ENCODE measurements at regions not wholly inside any gene's neighbourhood (a gene's known extent, or its start where the extent isn't known, plus 50 kb on each side); places are given as distances from the start of the nearest gene placed in this dataset.

DNA sequence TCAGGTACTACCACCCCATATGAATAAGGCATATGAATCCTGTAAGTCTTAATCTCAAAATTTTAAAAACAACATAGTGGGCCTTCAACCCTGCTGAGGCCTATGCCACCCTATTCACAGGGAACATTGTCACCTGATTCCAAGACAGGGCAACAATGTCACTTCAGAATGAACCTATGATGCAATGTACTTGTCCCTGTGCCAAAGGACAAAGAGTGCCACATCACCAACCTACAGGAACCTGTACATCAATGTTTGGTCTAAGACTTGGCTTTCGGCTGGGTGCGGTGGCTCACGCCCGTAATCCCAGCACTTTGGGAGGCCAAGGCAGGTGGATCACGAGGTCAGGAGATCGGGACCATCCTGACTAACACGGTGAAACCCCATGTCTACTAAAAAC lies 318.5 kb upstream of the JARID2 start:
- no peak for DNase-seq

DNA sequence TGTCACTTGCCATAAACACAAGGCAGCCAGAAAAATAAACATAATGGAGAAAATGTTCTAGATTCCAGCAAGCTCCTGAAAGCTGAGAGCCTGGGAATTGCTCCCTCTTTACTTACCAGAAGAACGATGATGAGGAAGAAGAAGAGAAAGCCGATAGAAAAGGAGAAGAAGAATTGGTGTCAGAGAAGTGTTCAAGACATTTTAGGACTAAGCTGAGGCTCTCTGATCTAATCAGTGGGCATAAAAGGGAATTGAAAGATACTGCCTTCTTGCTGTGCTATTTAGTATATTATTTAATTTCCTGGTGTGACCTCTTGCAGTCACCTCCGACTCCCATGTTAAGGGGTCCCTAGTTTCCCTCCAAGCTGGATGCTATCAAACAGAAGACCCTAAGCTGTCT lies 316.6 kb upstream of the JARID2 start:
- no peak for DNase-seq

DNA sequence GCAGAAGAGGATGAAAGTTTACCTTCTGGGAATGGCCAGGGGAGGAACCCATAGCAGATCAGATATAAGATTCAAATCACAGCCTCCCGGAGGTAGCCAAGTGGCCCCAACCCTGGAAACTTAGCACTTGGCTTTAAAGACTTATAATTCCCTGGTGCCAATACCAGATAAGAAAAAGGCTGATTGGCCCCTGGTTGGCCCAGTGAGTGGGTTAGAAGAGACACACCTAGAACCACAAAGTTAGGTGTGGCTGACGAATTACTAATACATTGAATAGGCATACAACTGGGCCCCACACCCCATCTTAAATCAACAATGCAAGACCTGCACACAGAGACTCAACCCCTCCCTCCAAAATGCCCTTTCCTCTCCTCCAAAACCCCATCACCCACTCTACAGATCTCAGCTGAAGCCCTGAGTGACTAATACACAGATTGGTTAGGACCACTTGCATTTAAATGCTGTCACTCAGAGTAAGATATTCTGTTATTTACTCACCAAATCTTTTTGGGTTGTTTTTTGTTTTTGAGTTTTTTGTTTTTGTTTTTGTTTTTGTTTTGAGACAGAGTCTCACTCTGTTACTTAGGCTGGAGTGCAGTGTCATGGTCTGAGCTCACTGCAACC lies 315.4 kb upstream of the JARID2 start:
- DNase-seq = no peak

DNA sequence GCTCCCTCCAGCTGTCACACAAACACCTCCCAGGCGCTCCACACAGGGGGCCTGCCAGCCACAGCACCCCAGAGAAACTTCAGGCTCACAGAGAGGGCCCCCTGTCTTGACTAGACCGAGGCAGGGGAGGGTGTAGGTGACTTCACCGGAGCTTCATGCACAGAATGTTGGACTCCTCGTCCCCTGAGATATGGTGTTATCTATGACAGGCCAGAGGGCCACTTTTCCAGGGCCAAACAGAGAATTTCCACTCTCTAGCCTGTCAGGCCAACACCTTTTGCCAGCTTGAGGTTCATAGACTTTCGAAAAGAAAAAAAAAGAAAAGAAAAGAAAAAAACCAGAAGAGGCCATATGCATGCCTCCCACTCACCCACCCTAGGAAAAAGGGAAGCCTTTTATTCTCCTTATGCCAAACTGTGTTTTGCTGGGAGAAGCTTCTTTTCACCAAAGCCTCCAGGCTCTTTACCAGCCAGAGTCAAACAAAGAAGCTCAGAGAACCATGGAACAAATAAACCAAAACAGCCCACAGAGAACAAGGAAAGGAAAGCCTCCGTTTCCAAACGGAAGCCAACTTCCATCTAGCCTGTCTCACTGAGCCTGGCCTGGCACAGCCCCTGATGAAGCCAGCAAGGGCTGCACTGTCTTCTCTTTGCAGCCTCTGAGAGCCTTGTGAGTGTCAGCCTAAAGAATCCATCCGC lies 313.2 kb upstream of the JARID2 start:
- DNase-seq = no peak

DNA sequence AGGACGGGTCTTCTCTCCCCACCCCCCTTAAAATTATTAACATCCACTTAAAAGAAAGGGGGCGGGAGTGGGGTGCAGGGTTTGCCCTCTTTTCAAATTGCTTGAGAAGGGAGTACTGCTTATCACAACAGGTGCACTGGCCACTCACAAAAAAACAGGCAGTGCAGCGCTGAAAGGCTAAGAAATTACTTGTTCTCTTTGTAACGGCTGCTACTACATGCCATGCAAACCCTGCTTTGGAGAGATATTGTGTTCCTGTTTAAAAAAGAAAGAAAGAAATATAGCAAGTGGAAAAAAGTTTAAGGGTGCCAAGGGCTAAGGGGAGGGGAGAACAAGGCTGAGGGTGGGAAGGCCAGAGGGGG lies 312.7 kb upstream of the JARID2 start:
- DNase-seq = no peak

DNA sequence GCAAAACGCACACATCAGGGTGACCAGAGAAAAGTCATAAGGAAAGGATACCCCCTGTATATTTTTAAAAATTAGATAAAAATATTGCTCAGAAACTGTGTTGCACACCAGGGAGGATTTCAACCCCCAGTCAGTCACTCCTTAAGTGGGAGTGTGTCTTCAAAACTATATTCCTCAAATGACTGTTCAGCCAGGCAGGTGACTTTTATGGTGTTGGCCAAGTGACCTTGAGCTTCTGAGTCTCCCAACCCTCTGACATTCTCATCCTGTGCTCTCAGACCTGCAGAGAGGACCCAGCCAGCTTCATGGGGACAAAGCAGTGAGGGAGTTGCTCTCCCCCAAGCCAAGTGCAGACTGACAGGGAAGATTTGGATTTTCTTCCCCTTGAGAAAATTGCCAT lies 311.9 kb upstream of the JARID2 start:
- no peak for DNase-seq

DNA sequence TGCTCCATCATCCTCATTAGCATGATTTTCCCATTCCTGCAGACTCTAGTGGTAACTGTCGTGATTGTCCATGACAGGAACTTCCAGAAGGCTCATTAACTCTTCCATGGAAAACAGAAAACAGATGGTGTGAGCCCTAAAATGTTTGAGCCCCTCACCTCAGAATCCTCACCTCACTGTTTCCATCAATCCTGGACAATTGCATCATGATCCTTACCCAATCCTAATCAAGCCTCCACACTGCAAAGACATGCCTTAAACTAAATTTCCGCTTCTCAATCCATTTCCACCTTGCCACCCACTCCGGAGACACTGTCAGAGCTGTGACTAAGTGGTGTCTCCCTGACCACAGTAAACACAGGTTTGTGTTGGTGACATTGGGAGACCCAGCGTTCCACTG lies 311.0 kb upstream of the JARID2 start:
- no peak for DNase-seq

DNA sequence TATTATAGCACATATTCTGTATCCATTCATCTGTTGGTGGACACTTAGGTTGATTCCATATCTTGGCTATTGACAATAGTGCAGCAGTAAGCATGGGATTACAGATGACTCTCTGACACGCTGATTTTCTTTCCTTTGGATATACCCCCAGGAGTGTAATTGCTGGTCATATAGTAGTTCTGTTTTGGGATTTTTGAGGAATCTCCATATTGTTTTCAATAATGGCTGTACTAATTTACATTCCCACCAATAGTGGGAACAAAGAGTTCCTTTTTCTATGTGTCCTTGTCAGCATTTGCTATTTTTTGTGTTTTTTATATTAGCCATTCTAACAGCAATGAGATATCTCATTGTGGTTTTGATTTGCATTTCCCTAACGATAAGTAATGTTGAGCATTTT lies 309.0 kb upstream of the JARID2 start:
- no peak for DNase-seq

DNA sequence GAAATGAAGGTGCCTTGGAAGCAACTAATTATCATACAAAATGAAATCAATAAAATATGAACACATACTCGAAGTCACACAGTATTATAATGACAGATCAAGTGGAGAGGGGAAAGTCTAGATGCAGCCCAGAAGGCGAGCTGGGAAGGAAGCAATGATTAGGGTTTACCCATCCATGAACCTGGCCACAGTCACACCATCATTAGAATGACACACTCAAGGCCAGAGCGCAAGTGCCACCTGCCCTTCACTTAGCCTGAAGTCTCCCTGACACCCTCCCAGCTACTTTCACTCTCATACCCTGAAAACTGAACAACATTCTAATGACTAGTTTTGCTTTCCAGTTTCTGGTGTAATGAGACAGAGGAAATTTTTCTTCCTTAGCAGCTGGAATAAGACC lies 302.8 kb upstream of the JARID2 start:
- DNase-seq = no peak

DNA sequence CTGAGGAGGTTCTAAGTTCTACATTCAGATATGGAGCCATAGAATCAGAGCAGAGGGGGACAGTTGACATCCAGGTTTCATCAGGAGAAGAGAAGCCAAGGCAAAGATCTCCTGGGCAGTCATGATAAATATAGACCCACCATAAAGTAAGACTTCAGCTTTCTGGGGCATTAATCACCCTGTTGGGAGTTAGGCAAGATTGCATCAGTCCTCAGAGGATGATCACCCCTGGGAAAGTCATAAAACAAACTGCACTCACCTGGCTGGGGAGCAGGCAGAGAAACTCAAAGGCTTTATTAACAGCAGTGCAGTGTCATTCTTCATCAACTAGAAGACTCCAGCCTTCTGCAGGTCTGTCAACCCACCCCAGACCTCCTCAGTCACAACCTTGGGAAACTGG lies 301.3 kb upstream of the JARID2 start:
- no peak for DNase-seq

DNA sequence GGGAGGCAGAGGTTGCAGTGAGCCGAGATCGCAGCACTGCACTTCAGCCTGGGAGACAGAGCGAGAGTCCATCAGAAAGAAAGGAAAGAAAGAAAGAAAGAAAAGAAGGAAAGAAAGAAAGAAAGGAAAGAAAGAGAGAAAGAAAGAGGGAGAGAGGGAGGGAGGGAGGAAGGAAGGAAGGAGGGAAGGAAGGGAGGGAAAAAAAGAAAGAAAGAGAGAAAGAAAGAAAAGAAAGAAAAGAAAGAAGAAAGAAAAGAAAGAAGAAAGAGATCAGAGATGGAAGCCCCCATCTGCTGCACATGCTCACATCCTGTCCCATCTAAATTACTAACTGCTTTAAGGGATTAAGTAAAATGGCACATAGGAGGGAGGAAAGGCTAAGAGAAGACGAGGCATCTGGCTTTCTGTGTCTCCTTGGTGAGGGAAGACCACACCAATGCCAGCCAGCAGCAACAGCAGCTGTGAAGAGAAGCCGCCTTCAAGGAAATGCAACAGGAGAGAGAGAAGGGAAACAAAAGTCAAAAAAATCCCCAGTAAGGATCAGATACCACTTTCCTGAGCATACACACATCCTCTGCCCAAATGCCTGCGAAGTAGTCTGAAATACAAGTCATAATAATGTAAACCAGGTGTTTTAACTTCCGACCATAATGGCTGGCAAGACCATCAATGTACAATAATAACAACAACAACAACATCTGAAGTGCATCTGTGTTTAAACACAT lies 300.2 kb upstream of the JARID2 start:
- DNase-seq = no peak

DNA sequence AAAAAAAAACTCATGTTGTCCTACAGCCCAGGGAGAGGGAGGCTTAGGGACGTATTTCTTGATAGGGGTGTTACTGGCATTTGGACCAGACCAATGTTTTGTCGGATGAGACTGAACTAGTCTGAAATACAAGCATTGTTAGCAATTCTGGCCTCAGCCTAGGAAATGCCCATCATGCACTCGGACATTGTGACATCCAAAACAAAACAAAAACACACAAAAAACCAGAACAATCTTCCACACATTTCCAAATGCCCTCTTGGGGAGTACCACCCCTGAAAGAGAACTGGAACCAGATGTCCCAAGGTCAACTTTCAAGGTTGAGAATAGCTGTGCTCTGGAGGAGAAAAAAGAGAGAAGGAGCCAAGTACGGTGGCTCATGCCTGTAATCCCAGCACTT lies 299.1 kb upstream of the JARID2 start:
- DNase-seq = no peak

DNA sequence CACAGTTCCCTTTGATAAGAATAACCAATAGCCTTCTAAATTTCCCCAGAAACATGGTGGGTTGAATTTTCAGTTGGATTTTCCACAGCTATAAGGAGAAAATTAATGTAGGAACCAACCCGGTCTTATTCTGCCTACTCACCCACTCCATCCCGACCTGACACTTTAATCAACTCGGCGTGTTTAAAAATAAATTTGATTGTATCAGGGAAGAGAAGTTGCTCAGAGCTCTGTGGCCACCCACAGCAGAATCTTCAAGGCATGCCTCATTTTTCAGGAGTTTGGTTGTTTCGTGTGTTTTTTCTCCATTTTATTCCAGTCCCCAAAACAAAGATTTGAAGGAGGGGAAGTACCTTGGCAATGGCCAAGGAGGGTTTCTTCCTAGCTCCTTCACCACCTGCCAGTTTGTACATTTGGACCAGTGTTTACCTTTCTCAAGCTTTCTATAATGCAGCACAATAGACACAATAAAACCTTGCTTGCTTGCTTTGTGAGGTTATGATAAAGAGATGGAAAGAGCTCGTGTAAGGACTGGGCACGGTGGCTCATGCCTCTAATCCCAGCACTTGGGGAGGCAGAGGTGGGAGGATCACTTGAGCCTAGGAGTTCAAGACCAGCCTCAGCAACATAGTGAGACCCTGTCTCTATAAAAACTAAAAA lies 297.2 kb upstream of the JARID2 start:
- no peak for DNase-seq

DNA sequence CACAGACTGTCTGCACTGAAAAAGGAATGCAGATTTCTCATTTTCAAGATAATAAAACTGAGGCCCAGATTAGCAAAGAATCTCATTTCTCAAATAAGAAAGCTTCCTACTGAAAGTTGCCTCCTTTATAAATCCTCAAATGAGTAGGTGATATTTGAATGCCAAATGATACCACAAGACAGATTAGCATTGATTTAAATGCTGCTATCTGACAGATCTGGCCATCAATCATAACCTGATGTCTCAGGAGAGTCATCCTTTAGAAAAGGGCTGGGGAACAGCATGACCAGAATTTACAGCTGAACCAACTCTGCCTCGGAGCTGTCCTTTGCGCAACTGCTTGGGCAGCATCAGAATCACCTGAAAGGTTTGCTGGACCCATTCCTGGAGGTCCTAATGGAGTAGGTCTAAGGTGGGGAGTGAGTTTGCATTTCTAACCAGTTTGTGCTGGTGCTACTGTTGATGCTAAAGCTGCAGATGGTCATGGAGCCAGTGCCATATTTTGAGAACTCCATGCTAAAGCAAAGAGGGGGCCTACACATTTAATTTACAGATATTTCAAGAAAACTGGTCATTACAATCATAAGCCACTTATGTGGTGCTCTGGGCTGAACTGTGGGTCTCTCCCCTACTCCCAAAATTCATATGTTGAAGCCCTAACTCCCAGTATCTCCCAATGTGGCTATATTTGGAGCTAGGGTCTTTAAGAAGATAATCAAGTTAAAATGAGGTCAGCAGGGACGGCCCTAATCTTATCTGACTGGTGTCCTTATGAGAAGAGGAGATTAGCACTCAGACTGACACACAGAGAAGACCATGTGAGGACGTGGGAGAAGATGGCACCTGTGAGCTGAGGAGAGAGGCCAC lies 295.5 kb upstream of the JARID2 start:
- DNase-seq = no peak

DNA sequence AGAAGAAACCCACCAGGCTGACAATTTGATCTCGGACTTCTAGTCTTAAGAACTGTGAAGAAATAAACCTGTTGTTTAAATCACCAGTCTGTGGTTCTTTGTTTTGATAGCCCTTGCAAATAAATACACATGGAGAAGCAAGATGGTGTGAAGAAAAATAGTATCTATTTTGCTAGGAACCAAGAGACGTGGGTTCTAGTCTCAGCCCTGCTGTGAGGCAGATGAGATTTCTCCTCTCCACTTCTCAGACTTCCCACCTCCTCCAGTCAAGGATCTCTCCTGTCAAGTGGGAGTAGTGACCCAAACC lies 294.9 kb upstream of the JARID2 start:
- DNase-seq = no peak

DNA sequence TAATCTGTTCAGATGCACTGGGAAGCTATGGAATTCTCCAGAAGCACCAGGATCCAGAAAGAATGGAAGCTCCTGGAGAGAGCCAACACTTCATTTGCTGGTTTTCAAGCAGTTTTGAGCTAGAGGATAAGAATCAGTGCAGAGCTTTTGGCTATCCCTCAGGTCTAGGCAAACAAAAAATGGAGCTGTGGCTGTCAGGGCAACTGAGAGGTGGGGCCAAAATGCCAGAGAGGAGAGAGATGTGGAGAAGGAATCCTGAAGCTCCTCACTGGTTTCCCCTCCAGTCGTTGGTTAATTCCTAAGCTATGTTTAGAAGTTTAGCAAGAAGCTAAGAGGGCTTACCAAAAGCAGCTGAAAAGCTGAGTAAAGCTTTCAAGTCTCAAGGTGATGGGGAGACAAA lies 294.2 kb upstream of the JARID2 start:
- no peak for DNase-seq

DNA sequence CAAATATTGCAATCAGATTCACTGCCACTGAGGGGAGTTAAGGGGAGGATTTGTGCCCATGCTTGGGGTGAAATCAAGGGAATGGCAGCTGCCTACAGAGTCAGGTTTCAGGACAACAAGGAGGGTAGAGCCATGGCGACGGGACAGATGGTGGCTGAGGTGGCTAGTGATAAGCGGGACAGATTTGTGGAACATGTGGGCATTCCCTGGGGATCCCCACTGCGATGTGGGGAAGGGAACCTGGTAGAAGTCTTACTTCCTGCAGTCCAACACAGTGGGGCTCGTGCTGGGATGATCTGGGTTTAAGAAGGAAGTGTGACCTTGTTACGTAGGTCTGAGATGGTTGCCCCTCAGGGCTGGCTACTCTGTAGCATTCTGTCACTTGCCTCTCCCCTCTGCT lies 292.0 kb upstream of the JARID2 start:
- no peak for DNase-seq

DNA sequence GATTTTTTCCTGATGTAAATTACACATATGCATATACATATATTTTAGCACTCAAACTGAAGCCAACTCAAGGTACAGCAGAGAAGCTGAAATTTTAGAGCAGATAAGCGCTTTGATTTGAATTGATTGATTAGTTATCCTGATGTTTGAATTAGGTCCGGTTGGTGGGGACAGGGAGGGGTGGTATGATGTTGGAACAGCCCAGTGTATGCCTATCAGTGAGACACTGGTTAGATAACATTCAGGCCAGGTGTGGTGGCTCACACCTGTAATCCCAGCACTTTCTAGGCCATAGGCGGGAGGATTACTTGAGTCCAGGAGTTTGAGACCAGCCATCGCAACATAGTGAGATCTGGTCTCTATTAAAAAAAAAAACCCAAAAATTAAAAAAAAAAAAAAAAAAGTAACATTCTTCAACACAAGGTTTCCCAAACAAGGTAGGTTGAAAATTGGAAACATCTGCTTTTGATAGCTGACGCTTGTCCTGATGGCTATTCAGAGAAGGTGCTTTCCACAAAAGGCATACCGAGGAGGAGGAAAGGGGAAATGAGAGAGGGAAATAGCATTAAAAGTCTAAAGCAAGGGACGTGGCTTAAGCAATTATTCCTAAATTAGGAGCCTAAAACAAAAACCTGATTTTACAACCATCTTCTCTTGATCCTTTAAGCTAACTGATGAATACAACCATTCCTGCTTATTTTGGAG lies 288.4 kb upstream of the JARID2 start:
- no peak for DNase-seq

DNA sequence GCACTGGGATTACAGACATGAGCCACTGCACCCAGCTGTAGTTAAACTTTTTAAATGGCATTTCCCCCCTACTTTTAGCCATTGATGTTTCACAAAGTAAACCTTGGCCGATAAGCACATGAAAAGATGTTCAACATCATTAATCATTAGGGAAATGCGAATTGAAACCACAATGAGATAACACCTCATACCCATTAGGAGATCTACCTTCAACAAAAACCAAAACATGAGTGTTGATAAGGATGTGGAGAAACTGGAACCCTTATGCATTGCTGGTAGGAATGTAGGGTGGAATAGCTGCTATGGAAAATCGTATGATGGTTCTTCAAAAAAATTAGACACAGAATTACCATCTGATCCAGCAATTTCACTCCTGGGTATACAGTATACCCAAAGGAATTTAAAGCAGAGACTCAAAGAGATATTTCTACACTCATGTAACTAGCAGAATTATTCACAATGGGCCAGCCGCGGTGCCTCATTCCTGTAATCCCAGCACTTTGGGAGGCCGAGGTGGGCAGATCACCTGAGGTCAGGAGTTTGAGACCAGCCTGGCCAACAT lies 286.5 kb upstream of the JARID2 start:
- DNase-seq = no peak

DNA sequence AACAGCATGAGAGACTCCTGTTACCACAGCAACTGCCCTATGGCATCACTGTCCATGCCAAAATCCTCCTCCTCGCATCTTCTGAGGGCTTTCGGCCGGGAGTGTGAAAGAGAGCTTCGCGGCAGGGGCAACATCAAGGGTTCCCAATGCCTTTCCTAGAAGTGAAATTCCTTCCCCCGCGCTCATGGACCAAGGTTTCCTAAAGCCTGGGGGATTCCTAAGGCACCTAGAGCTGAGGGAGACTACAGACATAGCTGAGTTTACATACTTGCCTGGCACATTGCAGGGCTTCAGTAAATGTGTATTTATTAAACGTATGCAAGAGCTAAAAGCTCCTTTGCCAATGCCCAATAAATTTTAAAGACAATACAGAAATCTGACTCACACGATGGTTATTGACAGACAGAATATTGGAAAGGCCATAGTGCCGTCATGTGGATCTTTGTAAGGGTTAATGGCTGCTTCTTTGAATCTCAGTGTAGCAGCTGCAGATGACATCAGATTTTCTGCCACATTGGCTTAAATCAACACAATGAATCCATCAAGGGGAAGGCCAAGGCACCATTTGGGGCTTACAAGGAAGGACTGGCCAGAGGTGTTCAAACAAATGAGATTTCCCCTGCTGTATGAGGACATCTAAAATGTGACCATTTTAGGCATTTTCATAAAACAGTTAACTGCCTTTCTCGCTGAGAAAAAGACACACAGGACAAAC lies 281.2 kb upstream of the JARID2 start:
- peak in 1 of 2 experiments; percentile 36 for DNase-seq

DNA sequence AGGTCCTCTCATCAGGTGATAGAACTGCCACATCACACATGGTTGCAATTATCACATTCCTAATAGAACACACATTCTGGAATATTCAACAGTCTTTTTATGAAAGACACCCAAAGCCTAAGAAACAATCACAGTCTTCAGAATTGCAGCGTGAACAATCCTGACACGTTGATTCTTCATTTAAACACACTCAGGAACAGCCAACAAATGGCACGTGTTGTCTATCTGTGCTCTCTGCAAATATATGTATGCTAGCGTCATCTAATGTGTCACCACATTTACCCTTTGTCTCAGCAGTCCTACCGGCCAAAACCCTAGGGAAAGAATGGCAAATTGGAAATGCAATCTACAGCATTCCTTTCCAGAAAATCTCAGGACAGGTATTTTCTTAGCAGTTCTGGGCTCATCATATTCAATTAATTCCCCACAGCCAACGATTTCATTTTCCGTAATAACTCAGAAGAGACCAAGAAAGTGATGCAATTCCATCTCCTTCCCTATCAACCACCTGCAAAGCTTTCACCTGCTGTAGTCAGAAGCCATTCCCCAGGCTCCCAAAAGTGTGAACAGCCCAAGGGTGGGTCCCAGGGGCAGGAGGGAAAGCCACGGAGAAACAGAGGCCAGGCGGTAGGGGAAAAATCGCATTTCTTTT lies 280.3 kb upstream of the JARID2 start:
- no peak for DNase-seq
